ENCODE measurements at regions not wholly inside any gene's neighbourhood (a gene's known extent, or its start where the extent isn't known, plus 50 kb on each side); places are given as distances from the start of the nearest gene placed in this dataset.

GRCh38 chr2:6177811-6178210, 485.6 kb downstream of the SOX11 start:
- FAIRE-seq = no peak
- H3K4me2 ChIP-seq (ENCODE audit: control insufficient read depth, extremely low read depth, insufficient read depth, low read depth, low read length) = no peak overlapping the region
- no peak for DNase-seq (ENCODE audit: low read depth, low spot score)
- no peak overlapping the region for H3K9ac ChIP-seq (ENCODE audit: control insufficient read depth, extremely low read depth, insufficient read depth, low read length)
- dilution Hi-C loops (cut with MboI; ENCODE audit: extremely low pct_ligation_motif_present, low sequenced_read_pairs) = no loop called here
- no peaks in the 10 kb centered on the region for H4K20me1 ChIP-seq (ENCODE audit: control insufficient read depth, extremely low read depth, insufficient read depth, low read length)
- no peaks in the 10 kb centered on the region for H3K9me1 ChIP-seq (ENCODE audit: control insufficient read depth, extremely low read depth, insufficient read depth, low read length)
- H3K27me3 ChIP-seq (ENCODE audit: control insufficient read depth, extremely low read depth, insufficient read depth, low read length) = no peaks in the 10 kb centered on the region
- H3K27ac ChIP-seq (ENCODE audit: control insufficient read depth, insufficient read depth, low read length) = no peak overlapping the region
- H3K36me3 ChIP-seq (ENCODE audit: control insufficient read depth in 2 of 2, extremely low read depth in 1 of 2, insufficient read depth in 2 of 2, low read length in 2 of 2) = no peaks in the 10 kb centered on the region
- H3K4me3 ChIP-seq (ENCODE audit: control insufficient read depth in 2 of 3, extremely low read depth in 1 of 3, insufficient read depth in 2 of 3, low read depth in 1 of 3, low read length in 3 of 3) = no peak overlapping the region
- H3K79me2 ChIP-seq (ENCODE audit: control insufficient read depth, insufficient read depth, low read length) = no peaks in the 10 kb centered on the region
- no peaks in the 10 kb centered on the region for H3K9me3 ChIP-seq (ENCODE audit: control insufficient read depth, low read depth, low read length)
- TF ChIP-seq EZH2 (IDR thresholded peaks at IDR 0.05; ENCODE audit: low read length) (no peak), CTCF (optimal IDR thresholded peaks at IDR 0.05 in 1 of 3, IDR thresholded peaks at IDR 0.05 in 1 of 3, conservative IDR thresholded peaks at IDR 0.05 in 1 of 3; ENCODE audit: extremely low read depth in 1 of 3, insufficient read depth in 2 of 3, low read length in 3 of 3) (no peak)
- no peak overlapping the region for H2AFZ ChIP-seq (ENCODE audit: control insufficient read depth, low read length)
- H3K4me1 ChIP-seq (ENCODE audit: control insufficient read depth, extremely low read depth, insufficient read depth, low read length) = no peaks in the 10 kb centered on the region

DNA sequence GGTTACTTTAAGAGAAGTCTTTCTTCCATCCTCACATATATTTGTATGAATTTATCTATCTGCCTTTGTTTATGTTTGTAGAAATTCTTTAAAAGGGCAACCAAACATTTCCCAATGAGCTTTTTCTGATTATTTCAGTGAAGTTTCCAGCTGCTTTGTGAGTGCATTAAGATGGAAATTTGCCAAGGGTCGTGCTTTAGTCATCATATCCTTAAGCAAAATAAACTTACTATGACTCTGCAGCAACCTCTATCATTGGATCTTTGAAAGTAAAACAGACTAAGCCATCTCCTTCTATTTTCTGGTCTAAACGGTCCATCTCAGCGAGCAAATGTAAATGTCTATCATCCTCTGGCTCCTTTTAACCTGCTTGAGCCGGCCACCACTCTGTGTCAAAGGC, 489.3 kb downstream of the SOX11 start:
- dilution Hi-C loops (cut with MboI; ENCODE audit: extremely low pct_ligation_motif_present, low sequenced_read_pairs) = no loop called here
- Histone ChIP-seq H3K9me1 (ENCODE audit: control insufficient read depth, extremely low read depth, insufficient read depth, low read length) (no peaks in the 10 kb centered on the region), H3K79me2 (ENCODE audit: control insufficient read depth, insufficient read depth, low read length) (no peaks in the 10 kb centered on the region), H3K27ac (ENCODE audit: control insufficient read depth, insufficient read depth, low read length) (no peak overlapping the region), H3K4me3 (ENCODE audit: control insufficient read depth in 2 of 3, extremely low read depth in 1 of 3, insufficient read depth in 2 of 3, low read depth in 1 of 3, low read length in 3 of 3) (no peak overlapping the region), H3K9ac (ENCODE audit: control insufficient read depth, extremely low read depth, insufficient read depth, low read length) (no peak overlapping the region), H3K4me1 (ENCODE audit: control insufficient read depth, extremely low read depth, insufficient read depth, low read length) (no peaks in the 10 kb centered on the region), H3K9me3 (ENCODE audit: control insufficient read depth, low read depth, low read length) (no peaks in the 10 kb centered on the region), H3K4me2 (ENCODE audit: control insufficient read depth, extremely low read depth, insufficient read depth, low read depth, low read length) (no peak overlapping the region), H3K27me3 (ENCODE audit: control insufficient read depth, extremely low read depth, insufficient read depth, low read length) (no peaks in the 10 kb centered on the region), H4K20me1 (ENCODE audit: control insufficient read depth, extremely low read depth, insufficient read depth, low read length) (no peaks in the 10 kb centered on the region), H2AFZ (ENCODE audit: control insufficient read depth, low read length) (no peak overlapping the region), H3K36me3 (ENCODE audit: control insufficient read depth in 2 of 2, extremely low read depth in 1 of 2, insufficient read depth in 2 of 2, low read length in 2 of 2) (no peaks in the 10 kb centered on the region)
- TF ChIP-seq CTCF (optimal IDR thresholded peaks at IDR 0.05 in 1 of 3, IDR thresholded peaks at IDR 0.05 in 1 of 3, conservative IDR thresholded peaks at IDR 0.05 in 1 of 3; ENCODE audit: extremely low read depth in 1 of 3, insufficient read depth in 2 of 3, low read length in 3 of 3) (no peak), EZH2 (IDR thresholded peaks at IDR 0.05; ENCODE audit: low read length) (no peak)
- FAIRE-seq = no peak
- DNase-seq (ENCODE audit: low read depth, low spot score) = no peak
